Smooth muscle cell (in vitro differentiated cells): ENCODE measurements at regions not wholly inside any gene's neighbourhood (a gene's known extent, or its start where the extent isn't known, plus 50 kb on each side); places are given as distances from the start of the nearest gene placed in this dataset.

Experiments used
- DNase-seq: peaks from one replicate; lab custom pipeline; 2025; ENCODE audit not compliant: unreplicated experiment; lab: John Stamatoyannopoulos, UW
- H2AFZ ChIP-seq: fragments of 200-600 bp; sonication (generic); 2 replicates; pipeline ENCODE4 v1.6.0; 2016; ENCODE audit warnings: antibody characterized with exemption, low read depth, mild to moderate bottlenecking
- H3F3A ChIP-seq: fragments of 200-600 bp; sonication (generic); 2 replicates; pipeline ENCODE4 v1.6.0; 2017; ENCODE audit warnings: antibody characterized with exemption, low read depth
- H3K27ac ChIP-seq: fragments of 200-600 bp; sonication (generic); 2 replicates; pipeline ENCODE4 v1.5.1; 2016; ENCODE audit warnings: low read depth, mild to moderate bottlenecking
- H3K27me3 ChIP-seq: fragments of 200-600 bp; sonication (generic); 2 replicates; pipeline ENCODE4 v1.6.1; 2016; ENCODE audit warnings: low read depth, mild to moderate bottlenecking
- H3K36me3 ChIP-seq: fragments of 200-600 bp; sonication (generic); 2 replicates; pipeline ENCODE4 v1.5.1; 2016; ENCODE audit warnings: low read depth
- H3K4me1 ChIP-seq: fragments of 200-600 bp; sonication (generic); 2 replicates; pipeline ENCODE4 v1.5.1; 2016; ENCODE audit warnings: low read depth
- H3K4me2 ChIP-seq: fragments of 200-600 bp; sonication (generic); 2 replicates; pipeline ENCODE4 v1.6.0; 2016; ENCODE audit warnings: mild to moderate bottlenecking
- H3K4me3 ChIP-seq: fragments of 200-600 bp; sonication (generic); 2 replicates; pipeline ENCODE4 v1.5.1; 2016; ENCODE audit warnings: mild to moderate bottlenecking
- H3K79me2 ChIP-seq: fragments of 200-600 bp; sonication (generic); 2 replicates; pipeline ENCODE4 v1.6.0; 2016; ENCODE audit warnings: low read depth, mild to moderate bottlenecking
- H3K9ac ChIP-seq: fragments of 200-600 bp; sonication (generic); 2 replicates; pipeline ENCODE4 v1.6.0; 2016; ENCODE audit warnings: low read depth
- H3K9me3 ChIP-seq: fragments of 200-600 bp; sonication (generic); replicated peaks from 2 replicates; pipeline ENCODE4 v1.5.1; 2016; ENCODE audit warnings: low read depth
- H4K20me1 ChIP-seq: fragments of 200-600 bp; sonication (generic); 2 replicates; pipeline ENCODE4 v1.6.0; 2016; ENCODE audit warnings: low read depth
- WGBS: methylation state at CpG from one replicate; pipeline ENCODE4 v1.1.7; 2016; ENCODE audit warnings: low lambda C conversion rate; 5-methylcytosine and 5-hydroxymethylcytosine counted together
- TF ChIP-seq, protein P1 (sequence below): fragments of 200-600 bp; sonication (generic); IDR thresholded peaks from 2 replicates; pipeline ENCODE4 v1.5.1; 2017; ENCODE audit warnings: borderline replicate concordance, mild to moderate bottlenecking, antibody characterized with exemption; ENCODE audit not compliant: insufficient read depth, poor library complexity, severe bottlenecking

DNA sequence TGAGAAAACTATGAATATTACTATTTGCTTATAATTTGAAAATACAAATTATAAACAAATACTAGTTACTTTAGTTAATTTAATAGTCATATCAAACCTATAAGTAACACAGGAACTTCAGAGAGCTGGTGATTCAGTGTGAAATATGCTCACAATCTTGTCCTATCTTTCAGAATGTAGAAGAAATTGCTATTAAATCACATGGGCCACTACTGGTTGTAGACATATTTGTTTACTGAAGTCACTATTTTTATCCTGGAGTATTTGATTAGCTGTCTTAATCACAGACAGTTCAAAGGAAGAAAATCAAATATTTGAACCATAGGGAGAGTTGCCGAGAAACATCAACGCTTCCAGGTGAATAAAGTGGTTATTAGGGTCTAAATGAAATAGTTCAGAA lies 187.6 kb upstream of the ANO3 start:
- Histone ChIP-seq H3K79me2 (no peaks in the 10 kb centered on the region), H3K27me3 (no peaks in the 10 kb centered on the region), H3F3A (no peaks in the 10 kb centered on the region), H3K4me1 (no peaks in the 10 kb centered on the region), H4K20me1 (no peaks in the 10 kb centered on the region), H3K27ac (no peak overlapping the region), H3K36me3 (no peaks in the 10 kb centered on the region), H3K4me2 (no peak overlapping the region), H3K9me3 (no peaks in the 10 kb centered on the region), H2AFZ (no peak overlapping the region), H3K4me3 (no peak overlapping the region), H3K9ac (no peak overlapping the region)
- no peak for DNase-seq
- TF ChIP-seq, protein P1, sequence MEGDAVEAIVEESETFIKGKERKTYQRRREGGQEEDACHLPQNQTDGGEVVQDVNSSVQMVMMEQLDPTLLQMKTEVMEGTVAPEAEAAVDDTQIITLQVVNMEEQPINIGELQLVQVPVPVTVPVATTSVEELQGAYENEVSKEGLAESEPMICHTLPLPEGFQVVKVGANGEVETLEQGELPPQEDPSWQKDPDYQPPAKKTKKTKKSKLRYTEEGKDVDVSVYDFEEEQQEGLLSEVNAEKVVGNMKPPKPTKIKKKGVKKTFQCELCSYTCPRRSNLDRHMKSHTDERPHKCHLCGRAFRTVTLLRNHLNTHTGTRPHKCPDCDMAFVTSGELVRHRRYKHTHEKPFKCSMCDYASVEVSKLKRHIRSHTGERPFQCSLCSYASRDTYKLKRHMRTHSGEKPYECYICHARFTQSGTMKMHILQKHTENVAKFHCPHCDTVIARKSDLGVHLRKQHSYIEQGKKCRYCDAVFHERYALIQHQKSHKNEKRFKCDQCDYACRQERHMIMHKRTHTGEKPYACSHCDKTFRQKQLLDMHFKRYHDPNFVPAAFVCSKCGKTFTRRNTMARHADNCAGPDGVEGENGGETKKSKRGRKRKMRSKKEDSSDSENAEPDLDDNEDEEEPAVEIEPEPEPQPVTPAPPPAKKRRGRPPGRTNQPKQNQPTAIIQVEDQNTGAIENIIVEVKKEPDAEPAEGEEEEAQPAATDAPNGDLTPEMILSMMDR = no peak
- WGBS = 91% methylated on average over 2 of the region's 2 CpGs

DNA sequence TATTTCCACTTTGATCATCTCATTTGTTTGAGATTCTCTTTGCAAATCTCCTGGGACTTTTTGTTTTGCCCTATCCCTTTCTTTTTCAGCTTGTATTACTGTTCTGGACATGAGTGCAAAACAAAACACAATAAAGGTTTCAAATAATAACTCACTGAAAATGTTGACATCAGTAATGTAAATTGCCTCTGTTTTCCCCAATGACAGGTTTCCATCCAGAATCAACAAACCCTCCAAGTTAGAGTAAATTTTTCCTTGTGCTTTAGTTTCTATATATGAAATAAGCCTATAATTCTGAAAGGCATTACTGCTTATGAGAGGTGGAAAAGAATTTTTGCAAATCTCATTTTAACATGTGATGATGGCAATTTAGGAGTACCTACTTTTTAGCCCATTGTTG lies 187.0 kb upstream of the ANO3 start:
- Histone ChIP-seq H3K4me1 (no peaks in the 10 kb centered on the region), H3K27me3 (no peaks in the 10 kb centered on the region), H3K4me3 (no peak overlapping the region), H3K27ac (no peak overlapping the region), H3F3A (no peaks in the 10 kb centered on the region), H3K79me2 (no peaks in the 10 kb centered on the region), H3K9ac (no peak overlapping the region), H2AFZ (no peak overlapping the region), H3K36me3 (no peaks in the 10 kb centered on the region), H4K20me1 (no peaks in the 10 kb centered on the region), H3K4me2 (no peak overlapping the region), H3K9me3 (no peaks in the 10 kb centered on the region)
- DNase-seq = no peak
- TF ChIP-seq, protein P1 = no peak

DNA sequence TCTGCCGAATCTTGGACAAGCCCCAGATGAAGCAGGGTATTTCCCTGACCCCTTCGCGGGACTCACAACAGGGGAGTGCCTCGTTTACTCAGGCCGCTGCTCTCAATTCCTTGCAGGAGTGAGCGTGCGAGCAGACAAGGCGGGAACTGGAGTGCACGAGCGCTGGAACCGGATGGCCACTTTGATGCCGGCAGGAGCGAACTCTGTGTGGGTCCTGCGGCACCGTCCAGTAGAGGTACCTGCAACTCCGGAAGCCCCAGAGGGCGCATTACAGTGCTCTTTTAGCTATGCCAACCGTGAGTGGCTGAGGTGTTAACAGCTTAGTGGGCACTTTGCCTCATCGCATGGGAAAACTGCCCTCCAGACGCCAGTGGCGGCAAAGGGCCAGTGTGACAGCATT lies 182.3 kb upstream of the ANO3 start:
- no peak for DNase-seq
- Histone ChIP-seq H3K4me3 (no peak overlapping the region), H3K4me2 (no peak overlapping the region), H3K27me3 (no peaks in the 10 kb centered on the region), H3K9ac (no peak overlapping the region), H3K79me2 (no peaks in the 10 kb centered on the region), H3K4me1 (no peaks in the 10 kb centered on the region), H2AFZ (no peak overlapping the region), H3K36me3 (no peaks in the 10 kb centered on the region), H4K20me1 (no peaks in the 10 kb centered on the region), H3K9me3 (no peaks in the 10 kb centered on the region), H3K27ac (no peak overlapping the region), H3F3A (no peaks in the 10 kb centered on the region)
- WGBS = 91% methylated on average over 21 of the region's 21 CpGs
- TF ChIP-seq, protein P1 = no peak

DNA sequence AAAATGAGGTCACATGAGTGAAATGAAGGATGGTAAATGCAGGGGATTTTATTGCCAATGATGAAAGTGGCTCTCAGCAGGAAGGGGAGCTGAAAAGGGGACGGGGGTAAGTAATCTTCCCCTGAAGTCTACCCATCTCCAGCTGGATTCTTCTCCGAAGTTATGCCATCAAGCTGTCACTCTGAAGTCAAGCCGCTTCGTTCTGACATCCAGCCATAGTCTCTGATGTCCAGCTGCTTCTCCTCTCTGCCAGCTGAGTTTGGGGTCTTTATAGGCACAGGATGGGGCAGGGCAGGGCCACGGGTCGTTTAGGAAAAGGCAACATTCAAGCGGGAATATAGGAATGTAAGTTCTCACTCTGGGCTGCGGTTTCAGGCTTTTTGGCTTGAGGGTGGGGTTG lies 181.9 kb upstream of the ANO3 start:
- WGBS = 86% methylated on average over 8 of the region's 8 CpGs
- no peak overlapping the region for H3K27ac ChIP-seq
- no peaks in the 10 kb centered on the region for H3K27me3 ChIP-seq
- no peaks in the 10 kb centered on the region for H3K4me1 ChIP-seq
- no peaks in the 10 kb centered on the region for H4K20me1 ChIP-seq
- no peak overlapping the region for H3K4me2 ChIP-seq
- H3K4me3 ChIP-seq = no peak overlapping the region
- H3K36me3 ChIP-seq = no peaks in the 10 kb centered on the region
- DNase-seq = no peak
- TF ChIP-seq, protein P1 = no peak
- no peak overlapping the region for H3K9ac ChIP-seq
- no peaks in the 10 kb centered on the region for H3F3A ChIP-seq
- no peaks in the 10 kb centered on the region for H3K79me2 ChIP-seq
- H2AFZ ChIP-seq = no peak overlapping the region
- no peaks in the 10 kb centered on the region for H3K9me3 ChIP-seq
